ENCODE measurements at regions not wholly inside any gene's neighbourhood (a gene's known extent, or its start where the extent isn't known, plus 50 kb on each side); places are given as distances from the start of the nearest gene placed in this dataset.

DNA sequence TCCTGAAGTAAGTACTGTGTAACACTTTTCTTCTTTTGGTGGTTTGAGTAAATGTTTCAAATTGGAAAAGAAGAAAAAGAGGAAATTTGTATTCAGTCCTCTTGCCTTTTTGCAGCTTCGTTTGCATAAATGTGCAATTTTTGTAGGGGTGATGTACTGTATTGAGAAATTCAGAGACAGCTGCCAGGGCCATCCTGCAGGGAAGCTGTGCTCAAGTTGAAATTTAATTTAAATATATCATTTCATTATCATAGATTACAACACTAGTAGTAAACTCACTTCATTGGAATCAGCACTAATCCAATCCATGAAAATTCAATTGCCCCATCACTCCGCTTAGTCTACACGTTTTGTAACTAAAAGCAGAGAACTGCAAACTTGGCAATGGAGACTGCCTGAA, 415.4 kb downstream of the DNAJB9 start:
- Histone ChIP-seq H3K27ac (no peak overlapping the region), H3K27me3 (no peaks in the 10 kb centered on the region), H3K4me1 (no peaks in the 10 kb centered on the region), H3K9me3 (no peaks in the 10 kb centered on the region), H3K4me3 (replicated peaks in 1 of 3) (no peak overlapping the region), H3K36me3 (no peaks in the 10 kb centered on the region)
- intact Hi-C loops (cut with DNase I), result no loop called here
- DNase-seq, result no peak
- no peak for TF ChIP-seq POLR2A (IDR thresholded peaks at IDR 0.05)
- TF ChIP-seq, protein P1, sequence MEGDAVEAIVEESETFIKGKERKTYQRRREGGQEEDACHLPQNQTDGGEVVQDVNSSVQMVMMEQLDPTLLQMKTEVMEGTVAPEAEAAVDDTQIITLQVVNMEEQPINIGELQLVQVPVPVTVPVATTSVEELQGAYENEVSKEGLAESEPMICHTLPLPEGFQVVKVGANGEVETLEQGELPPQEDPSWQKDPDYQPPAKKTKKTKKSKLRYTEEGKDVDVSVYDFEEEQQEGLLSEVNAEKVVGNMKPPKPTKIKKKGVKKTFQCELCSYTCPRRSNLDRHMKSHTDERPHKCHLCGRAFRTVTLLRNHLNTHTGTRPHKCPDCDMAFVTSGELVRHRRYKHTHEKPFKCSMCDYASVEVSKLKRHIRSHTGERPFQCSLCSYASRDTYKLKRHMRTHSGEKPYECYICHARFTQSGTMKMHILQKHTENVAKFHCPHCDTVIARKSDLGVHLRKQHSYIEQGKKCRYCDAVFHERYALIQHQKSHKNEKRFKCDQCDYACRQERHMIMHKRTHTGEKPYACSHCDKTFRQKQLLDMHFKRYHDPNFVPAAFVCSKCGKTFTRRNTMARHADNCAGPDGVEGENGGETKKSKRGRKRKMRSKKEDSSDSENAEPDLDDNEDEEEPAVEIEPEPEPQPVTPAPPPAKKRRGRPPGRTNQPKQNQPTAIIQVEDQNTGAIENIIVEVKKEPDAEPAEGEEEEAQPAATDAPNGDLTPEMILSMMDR (IDR thresholded peaks at IDR 0.05), result no peak
- WGBS, 2 donors, result 72 to 79% methylated on average over 3 of the region's 3 CpGs

DNA sequence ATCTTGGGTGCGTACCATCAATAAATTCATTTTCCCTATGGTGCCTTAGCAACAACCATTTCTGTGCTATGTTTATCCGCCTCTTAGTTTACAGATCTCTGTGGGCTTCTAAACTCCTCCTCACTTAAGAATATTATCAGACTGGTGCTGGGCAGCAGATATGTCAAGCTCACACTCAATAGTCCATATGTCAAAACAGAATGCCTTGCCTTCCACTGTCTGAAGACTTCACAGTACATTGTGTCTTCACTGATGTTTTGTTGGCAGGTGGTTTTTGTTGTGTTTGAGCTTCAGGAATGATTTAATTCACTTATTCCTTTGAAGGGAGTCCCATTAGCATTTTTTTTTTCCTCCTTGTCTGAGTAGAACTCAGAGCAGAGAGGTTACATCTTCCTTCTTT, 419.6 kb downstream of the DNAJB9 start:
- H3K4me1 ChIP-seq, result no peaks in the 10 kb centered on the region
- intact Hi-C loops (cut with DNase I), result no loop called here
- no peak for DNase-seq
- no peaks in the 10 kb centered on the region for H3K27me3 ChIP-seq
- no peaks in the 10 kb centered on the region for H3K36me3 ChIP-seq
- H3K9me3 ChIP-seq, result no peaks in the 10 kb centered on the region
- WGBS, 2 donors, result 93 to 95% methylated on average over 2 of the region's 2 CpGs
- H3K4me3 ChIP-seq (replicated peaks in 1 of 3), result no peak overlapping the region
- TF ChIP-seq POLR2A (IDR thresholded peaks at IDR 0.05), result no peak
- TF ChIP-seq, protein P1 (IDR thresholded peaks at IDR 0.05), result no peak
- no peak overlapping the region for H3K27ac ChIP-seq

DNA sequence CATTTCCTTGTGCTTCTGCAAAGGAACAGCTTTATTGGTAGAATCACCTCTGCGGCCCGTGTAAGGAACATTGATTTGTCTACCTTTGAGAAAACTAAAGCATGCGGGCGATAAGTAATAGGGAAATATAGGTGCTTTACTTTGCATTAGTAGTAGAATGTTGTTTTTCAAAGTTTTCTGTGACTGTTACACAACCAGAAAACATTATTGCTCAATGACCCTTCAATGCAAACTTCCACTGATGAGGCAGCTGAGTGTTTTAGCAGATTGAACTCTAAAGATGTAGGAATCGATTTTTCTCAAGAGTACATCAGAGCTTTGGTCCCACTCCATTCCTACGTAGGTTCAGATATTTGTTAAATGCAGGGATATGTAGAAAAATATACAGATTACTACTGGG, 427.8 kb downstream of the DNAJB9 start:
- 91 to 92% methylated on average over 6 of the region's 6 CpGs for WGBS, 2 donors
- intact Hi-C loops (cut with DNase I), result no loop called here

DNA sequence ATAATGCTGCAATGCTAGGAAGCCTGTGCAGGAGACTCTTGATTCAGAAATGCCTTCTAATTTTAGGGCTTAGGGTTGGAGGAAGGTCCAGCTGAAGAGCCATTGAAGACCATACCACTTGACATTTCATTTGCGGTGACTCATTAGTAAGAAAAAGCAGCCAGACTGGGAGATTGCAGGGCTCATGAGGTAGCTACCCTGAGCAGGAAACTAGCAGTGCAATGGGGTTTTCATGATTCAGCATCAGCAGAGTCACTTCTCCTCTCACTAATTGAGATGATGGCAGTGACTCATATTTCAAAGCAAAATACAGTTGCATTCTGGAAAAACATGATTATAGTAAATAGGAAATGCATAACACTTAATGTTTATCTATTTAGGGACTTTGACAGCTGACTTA, 434.1 kb downstream of the DNAJB9 start:
- Histone ChIP-seq H3K4me1 (no peaks in the 10 kb centered on the region), H3K27me3 (no peaks in the 10 kb centered on the region), H3K9me3 (no peaks in the 10 kb centered on the region), H3K27ac (no peak overlapping the region), H3K36me3 (no peaks in the 10 kb centered on the region), H3K4me3 (replicated peaks in 1 of 3) (no peak overlapping the region)
- DNase-seq, result no peak
- WGBS, 2 donors, result 60 to 65% methylated on average over 1 of the region's 1 CpG
- intact Hi-C loops (cut with DNase I), result no loop called here
- TF ChIP-seq, protein P1 (IDR thresholded peaks at IDR 0.05), result no peak

More for the DNA sequence above, 427.8 kb downstream of the DNAJB9 start:
- no peak overlapping the region for H3K27ac ChIP-seq
- TF ChIP-seq, protein P1 (IDR thresholded peaks at IDR 0.05), result no peak
- TF ChIP-seq POLR2A (IDR thresholded peaks at IDR 0.05), result no peak
- H3K4me1 ChIP-seq, result no peaks in the 10 kb centered on the region
- no peak overlapping the region for H3K4me3 ChIP-seq (replicated peaks in 1 of 3)
- H3K36me3 ChIP-seq, result no peaks in the 10 kb centered on the region
- H3K27me3 ChIP-seq, result no peaks in the 10 kb centered on the region
- no peaks in the 10 kb centered on the region for H3K9me3 ChIP-seq
- no peak for DNase-seq

DNA sequence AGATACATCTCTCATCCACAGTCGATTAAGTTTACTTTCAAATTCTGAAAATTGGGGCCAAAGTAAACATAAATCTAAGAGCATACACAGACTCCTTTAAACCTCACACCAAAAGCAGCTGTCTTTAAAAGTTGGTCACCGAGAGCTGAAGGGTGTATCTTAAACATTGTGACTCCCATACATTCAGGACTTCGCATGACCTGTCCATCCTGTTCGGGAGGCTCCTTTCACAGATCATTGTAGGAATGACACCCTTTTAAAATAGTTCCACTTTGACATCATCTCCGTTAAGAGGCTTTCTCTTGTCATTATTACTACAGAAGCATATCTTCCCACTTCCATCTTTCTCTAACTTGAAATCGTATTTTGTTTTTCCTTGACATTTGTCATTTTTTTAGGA, 440.0 kb downstream of the DNAJB9 start:
- intact Hi-C loops (cut with DNase I), result no loop called here
- Histone ChIP-seq H3K27me3 (no peaks in the 10 kb centered on the region), H3K4me1 (no peaks in the 10 kb centered on the region), H3K4me3 (replicated peaks in 1 of 3) (no peak overlapping the region), H3K36me3 (no peaks in the 10 kb centered on the region), H3K27ac (no peak overlapping the region), H3K9me3 (no peaks in the 10 kb centered on the region)
- no peak for TF ChIP-seq POLR2A (IDR thresholded peaks at IDR 0.05)
- TF ChIP-seq, protein P1 (IDR thresholded peaks at IDR 0.05), result no peak
- DNase-seq, result no peak
- 41 to 53% methylated on average over 6 of the region's 6 CpGs for WGBS, 2 donors

Data from thyroid gland (tissue), 4 donors.